GM19239 (cell line): ENCODE measurements at regions not wholly inside any gene's neighbourhood (a gene's known extent, or its start where the extent isn't known, plus 50 kb on each side); places are given as distances from the start of the nearest gene placed in this dataset.

ENCODE experiments used
- DNase-seq: peaks from one replicate; pipeline ENCODE4 v3.0.0; 2011; ENCODE audit warnings: low spot score; ENCODE audit not compliant: insufficient read length
- FAIRE-seq: peaks from 2 replicates; lab custom pipeline; 2011; peaks lifted over from hg19 to GRCh38; lab: Jason Lieb, UNC

- no peak for FAIRE-seq
- DNase-seq: no peak
Observed at GRCh38 chr21:22474403-22474802, 1476.2 kb downstream of the NCAM2 start.

GRCh38 chr21:22476214-22476613, 1478.0 kb downstream of the NCAM2 start:
- DNase-seq (no peak), FAIRE-seq (no peak)

- no peak for DNase-seq
- no peak for FAIRE-seq
Observed at GRCh38 chr21:22476726-22477646, 1478.8 kb downstream of the NCAM2 start.

- DNase-seq (no peak), FAIRE-seq (no peak)
Observed at GRCh38 chr21:22490049-22490448, 1491.8 kb downstream of the NCAM2 start.

- FAIRE-seq: no peak
- DNase-seq: no peak
Observed at GRCh38 chr21:22516230-22516629, 1518.0 kb downstream of the NCAM2 start.

- DNase-seq: no peak
- no peak for FAIRE-seq
Observed at GRCh38 chr21:22535630-22536029, 1537.4 kb downstream of the NCAM2 start.

- DNase-seq (no peak), FAIRE-seq (no peak)
Observed at GRCh38 chr21:22536509-22536908, 1538.3 kb downstream of the NCAM2 start.

GRCh38 chr21:22544747-22545146, 1546.5 kb downstream of the NCAM2 start:
- FAIRE-seq (no peak), DNase-seq (no peak)

- FAIRE-seq (no peak), DNase-seq (no peak)
Observed at GRCh38 chr21:22552390-22552789, 1554.2 kb downstream of the NCAM2 start.

- no peak for FAIRE-seq
- no peak for DNase-seq
Observed at GRCh38 chr21:22554690-22555316, 1556.6 kb downstream of the NCAM2 start.

- FAIRE-seq (no peak), DNase-seq (no peak)
Observed at GRCh38 chr21:22556829-22557228, 1558.6 kb downstream of the NCAM2 start.

- FAIRE-seq (no peak), DNase-seq (no peak)
Observed at GRCh38 chr21:22561946-22562345, 1563.7 kb downstream of the NCAM2 start.

GRCh38 chr21:22573834-22574233, 1575.6 kb downstream of the NCAM2 start:
- FAIRE-seq (no peak), DNase-seq (no peak)

- FAIRE-seq (no peak), DNase-seq (no peak)
Observed at GRCh38 chr21:22575165-22575584, 1577.0 kb downstream of the NCAM2 start.

GRCh38 chr21:22579741-22580140, 1581.5 kb downstream of the NCAM2 start:
- DNase-seq (no peak), FAIRE-seq (no peak)

- DNase-seq (no peak), FAIRE-seq (no peak)
Observed at GRCh38 chr21:22582026-22582425, 1583.8 kb downstream of the NCAM2 start.

- FAIRE-seq: no peak
- DNase-seq: no peak
Observed at GRCh38 chr21:22584308-22584707, 1586.1 kb downstream of the NCAM2 start.

- FAIRE-seq: no peak
- no peak for DNase-seq
Observed at GRCh38 chr21:22585558-22585957, 1587.3 kb downstream of the NCAM2 start.

- no peak for FAIRE-seq
- no peak for DNase-seq
Observed at GRCh38 chr21:22597660-22598255, 1599.5 kb downstream of the NCAM2 start.

GRCh38 chr21:22609802-22610201, 1611.6 kb downstream of the NCAM2 start:
- DNase-seq (no peak), FAIRE-seq (no peak)

- FAIRE-seq (no peak), DNase-seq (no peak)
Observed at GRCh38 chr21:22627911-22628310, 1629.7 kb downstream of the NCAM2 start.
